HepG2 (cell line): ENCODE measurements at regions not wholly inside any gene's neighbourhood (a gene's known extent, or its start where the extent isn't known, plus 50 kb on each side); places are given as distances from the start of the nearest gene placed in this dataset.

Experiments
- EP300 ChIP-seq, 3 experiments: sonication (generic) in 1 of 3; formaldehyde crosslinking in 1 of 3; IDR thresholded peaks; 2 replicates each; pipeline versions ENCODE4 v1.5.1 to v1.6.1; 2011 to 2020; ENCODE audit warnings: low read depth in 2 of 3, low read length in 2 of 3, borderline replicate concordance in 1 of 3, improper control_type of control experiment in 1 of 3, mild to moderate bottlenecking in 1 of 3, missing genetic modification reagents in 1 of 3, moderate library complexity in 1 of 3
- NR2F1 ChIP-seq, 2 experiments: fragments of 450-650 bp in 1 of 2; formaldehyde crosslinking in 1 of 2; IDR thresholded peaks; 2 replicates each; pipeline versions ENCODE4 v1.5.0 to v1.6.1; 2016 to 2020; ENCODE audit warnings: mild to moderate bottlenecking in 1 of 2, missing compliant biosample characterization in 1 of 2, missing genetic modification reagents in 1 of 2, moderate library complexity in 1 of 2
- SOX13 ChIP-seq, 3 experiments: fragments of 450-650 bp in 1 of 3; sonication (generic) in 1 of 3; formaldehyde crosslinking in 1 of 3; IDR thresholded peaks in 2 of 3; conservative IDR thresholded peaks in 1 of 3; 2 replicates each; pipeline versions ENCODE4 v1.5.0 to v1.6.1; 2016 to 2020; ENCODE audit warnings: antibody characterized with exemption in 1 of 3, mild to moderate bottlenecking in 1 of 3, missing compliant biosample characterization in 1 of 3, missing genetic modification reagents in 1 of 3, moderate library complexity in 1 of 3
- SOX5 ChIP-seq: IDR thresholded peaks from 2 replicates; pipeline ENCODE4 v1.6.1; 2016; ENCODE audit warnings: borderline replicate concordance
- SOX6 ChIP-seq, 2 experiments: fragments of 450-650 bp in 1 of 2; sonication (generic) in 1 of 2; formaldehyde crosslinking in 1 of 2; IDR thresholded peaks; 2 replicates each; pipeline versions ENCODE4 v1.4.0 to v1.6.1; 2017 to 2020; ENCODE audit warnings: antibody characterized with exemption in 1 of 2, mild to moderate bottlenecking in 1 of 2, missing genetic modification reagents in 1 of 2
- ZNF3 ChIP-seq: IDR thresholded peaks from 2 replicates; pipeline ENCODE4 v1.7.0; 2017; ENCODE audit warnings: inconsistent platforms
- ZNF782 ChIP-seq: sonication (generic); formaldehyde crosslinking; IDR thresholded peaks from 2 replicates; pipeline ENCODE4 v1.4.0; 2020; ENCODE audit warnings: missing genetic modification reagents, mild to moderate bottlenecking, borderline replicate concordance
- TF ChIP-seq, protein P1 (sequence below): IDR thresholded peaks from 2 replicates; pipeline ENCODE4 v1.6.1; 2016; ENCODE audit warnings: low read depth, borderline replicate concordance
- TF ChIP-seq, protein P2 (sequence below): sonication (generic); formaldehyde crosslinking; IDR thresholded peaks from 2 replicates; pipeline ENCODE4 v1.5.1; 2020; ENCODE audit warnings: mild to moderate bottlenecking, missing genetic modification reagents
- TF ChIP-seq, protein P3 (sequence below): sonication (generic); formaldehyde crosslinking; IDR thresholded peaks from 2 replicates; pipeline ENCODE4 v1.8.1; 2023; ENCODE audit warnings: missing genetic modification reagents, inconsistent platforms, borderline replicate concordance
- TF ChIP-seq, protein P4 (sequence below): sonication (generic); formaldehyde crosslinking; IDR thresholded peaks from 2 replicates; pipeline ENCODE4 v1.4.0; 2020; ENCODE audit warnings: missing genetic modification reagents

DNA sequence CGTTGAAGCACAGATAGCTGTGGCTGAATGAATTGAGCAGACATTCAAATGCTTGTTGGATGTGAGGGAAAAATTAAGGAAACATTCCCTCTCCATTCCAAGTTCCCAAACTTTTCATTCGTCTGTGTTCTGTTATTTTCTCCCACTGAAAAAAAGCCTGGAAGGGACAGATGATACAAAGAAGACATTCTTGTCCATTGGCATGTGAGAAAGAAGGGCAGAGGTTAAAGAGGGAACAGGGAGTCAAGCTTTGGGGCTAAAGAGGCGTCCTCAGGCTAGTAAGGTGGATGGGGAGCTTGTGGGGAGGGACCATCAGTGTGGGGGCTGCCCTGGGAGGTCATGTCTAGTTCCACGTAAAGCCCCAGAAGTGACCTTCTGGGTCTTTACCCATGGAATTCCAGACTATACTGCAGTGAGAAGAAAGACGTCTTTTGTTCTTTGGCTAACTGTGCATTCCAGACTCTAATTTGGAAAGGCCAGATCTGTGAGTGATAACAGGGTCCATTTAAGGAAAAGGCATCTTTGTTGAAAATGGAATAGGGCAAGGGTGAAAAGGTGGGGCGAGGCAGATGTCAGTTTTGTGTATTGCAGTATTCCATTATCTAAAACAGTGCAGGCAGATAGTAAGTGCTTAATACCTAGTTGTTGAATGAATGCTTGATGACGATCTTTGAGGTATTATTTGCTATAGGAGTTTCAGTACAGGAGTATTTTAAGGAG, 117.5 kb downstream of the SOX4 start (continued):
- TF ChIP-seq EP300 (IDR thresholded peaks at IDR 0.05; ENCODE audit: low read depth in 2 of 2, low read length in 2 of 2) (peak in 1 of 2 experiments; percentile 39; a peak in 1 of 4 replicates), EP300 (CRISPR knock-in tag; IDR thresholded peaks at IDR 0.05; ENCODE audit: borderline replicate concordance) (no peak), SOX13 (IDR thresholded peaks at IDR 0.05) (no peak), SOX13 (CRISPR knock-in tag; conservative IDR thresholded peaks at IDR 0.05 in 1 of 2, IDR thresholded peaks at IDR 0.05 in 1 of 2) (peak in 1 of 2 experiments; percentile 89; a peak in 2 of 4 replicates), ZNF782 (CRISPR knock-in tag) (no peak), SOX6 (IDR thresholded peaks at IDR 0.05) (no peak), SOX6 (CRISPR knock-in tag; IDR thresholded peaks at IDR 0.05) (peak; percentile 79), SOX5 (peak; percentile 81), NR2F1 (CRISPR knock-in tag; IDR thresholded peaks at IDR 0.05) (0 out of 4 replicates have a peak, but pooled peaks of 1 of the 2 experiments have one; percentile 17), ZNF3 (peak; percentile 85; the same call in 1 of the 2 replicates)
- TF ChIP-seq, protein P1, sequence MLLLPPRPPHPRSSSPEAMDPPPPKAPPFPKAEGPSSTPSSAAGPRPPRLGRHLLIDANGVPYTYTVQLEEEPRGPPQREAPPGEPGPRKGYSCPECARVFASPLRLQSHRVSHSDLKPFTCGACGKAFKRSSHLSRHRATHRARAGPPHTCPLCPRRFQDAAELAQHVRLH (CRISPR knock-in tag) = no peak
- TF ChIP-seq, protein P2, sequence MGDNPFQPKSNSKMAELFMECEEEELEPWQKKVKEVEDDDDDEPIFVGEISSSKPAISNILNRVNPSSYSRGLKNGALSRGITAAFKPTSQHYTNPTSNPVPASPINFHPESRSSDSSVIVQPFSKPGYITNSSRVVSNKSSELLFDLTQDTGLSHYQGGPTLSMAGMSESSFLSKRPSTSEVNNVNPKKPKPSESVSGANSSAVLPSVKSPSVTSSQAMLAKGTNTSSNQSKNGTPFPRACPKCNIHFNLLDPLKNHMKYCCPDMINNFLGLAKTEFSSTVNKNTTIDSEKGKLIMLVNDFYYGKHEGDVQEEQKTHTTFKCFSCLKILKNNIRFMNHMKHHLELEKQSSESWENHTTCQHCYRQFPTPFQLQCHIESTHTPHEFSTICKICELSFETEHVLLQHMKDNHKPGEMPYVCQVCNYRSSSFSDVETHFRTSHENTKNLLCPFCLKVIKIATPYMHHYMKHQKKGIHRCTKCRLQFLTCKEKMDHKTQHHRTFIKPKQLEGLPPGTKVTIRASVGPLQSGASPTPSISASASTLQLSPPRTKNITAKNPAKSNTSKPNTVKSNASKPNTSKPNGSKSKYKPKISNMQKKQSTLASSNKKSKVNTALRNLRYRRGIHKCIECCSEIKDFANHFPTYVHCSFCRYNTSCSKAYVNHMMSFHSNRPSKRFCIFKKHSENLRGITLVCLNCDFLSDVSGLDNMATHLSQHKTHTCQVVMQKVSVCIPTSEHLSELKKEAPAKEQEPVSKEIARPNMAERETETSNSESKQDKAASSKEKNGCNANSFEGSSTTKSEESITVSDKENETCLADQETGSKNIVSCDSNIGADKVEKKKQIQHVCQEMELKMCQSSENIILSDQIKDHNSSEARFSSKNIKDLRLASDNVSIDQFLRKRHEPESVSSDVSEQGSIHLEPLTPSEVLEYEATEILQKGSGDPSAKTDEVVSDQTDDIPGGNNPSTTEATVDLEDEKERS (CRISPR knock-in tag) = no peak
- TF ChIP-seq, protein P3, sequence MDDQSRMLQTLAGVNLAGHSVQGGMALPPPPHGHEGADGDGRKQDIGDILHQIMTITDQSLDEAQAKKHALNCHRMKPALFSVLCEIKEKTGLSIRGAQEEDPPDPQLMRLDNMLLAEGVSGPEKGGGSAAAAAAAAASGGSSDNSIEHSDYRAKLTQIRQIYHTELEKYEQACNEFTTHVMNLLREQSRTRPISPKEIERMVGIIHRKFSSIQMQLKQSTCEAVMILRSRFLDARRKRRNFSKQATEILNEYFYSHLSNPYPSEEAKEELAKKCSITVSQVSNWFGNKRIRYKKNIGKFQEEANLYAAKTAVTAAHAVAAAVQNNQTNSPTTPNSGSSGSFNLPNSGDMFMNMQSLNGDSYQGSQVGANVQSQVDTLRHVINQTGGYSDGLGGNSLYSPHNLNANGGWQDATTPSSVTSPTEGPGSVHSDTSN (CRISPR knock-in tag) = no peak
- TF ChIP-seq, protein P4, sequence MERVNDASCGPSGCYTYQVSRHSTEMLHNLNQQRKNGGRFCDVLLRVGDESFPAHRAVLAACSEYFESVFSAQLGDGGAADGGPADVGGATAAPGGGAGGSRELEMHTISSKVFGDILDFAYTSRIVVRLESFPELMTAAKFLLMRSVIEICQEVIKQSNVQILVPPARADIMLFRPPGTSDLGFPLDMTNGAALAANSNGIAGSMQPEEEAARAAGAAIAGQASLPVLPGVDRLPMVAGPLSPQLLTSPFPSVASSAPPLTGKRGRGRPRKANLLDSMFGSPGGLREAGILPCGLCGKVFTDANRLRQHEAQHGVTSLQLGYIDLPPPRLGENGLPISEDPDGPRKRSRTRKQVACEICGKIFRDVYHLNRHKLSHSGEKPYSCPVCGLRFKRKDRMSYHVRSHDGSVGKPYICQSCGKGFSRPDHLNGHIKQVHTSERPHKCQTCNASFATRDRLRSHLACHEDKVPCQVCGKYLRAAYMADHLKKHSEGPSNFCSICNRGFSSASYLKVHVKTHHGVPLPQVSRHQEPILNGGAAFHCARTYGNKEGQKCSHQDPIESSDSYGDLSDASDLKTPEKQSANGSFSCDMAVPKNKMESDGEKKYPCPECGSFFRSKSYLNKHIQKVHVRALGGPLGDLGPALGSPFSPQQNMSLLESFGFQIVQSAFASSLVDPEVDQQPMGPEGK (CRISPR knock-in tag) = peak; percentile 78
